Naive B cell (primary cell): ENCODE measurements at regions not wholly inside any gene's neighbourhood (a gene's known extent, or its start where the extent isn't known, plus 50 kb on each side); places are given as distances from the start of the nearest gene placed in this dataset.

Source experiments
- ATAC-seq, 2 donors: fragments of 150-1000 bp; cut with Tn5 transposase; 2 replicates each; pipeline ENCODE4 v1.10.0; 2021; ENCODE audit warnings: low read depth in 2 of 2, mild to moderate bottlenecking in 2 of 2, moderate library complexity in 2 of 2
- DNase-seq: peaks from one replicate; pipeline ENCODE4 v3.0.0; 2022
- H3K27ac Mint-ChIP-seq, 6 donors: one replicate each; pipeline ENCODE4 v1.8.0; 2020 to 2022; ENCODE audit warnings: mild to moderate bottlenecking in 6 of 6, mixed read lengths in 6 of 6, moderate library complexity in 5 of 6, inconsistent platforms in 2 of 6
- H3K27me3 Mint-ChIP-seq, 3 donors: one replicate each; pipeline ENCODE4 v1.8.0; 2021 to 2022; ENCODE audit warnings: mixed read lengths in 3 of 3, mild to moderate bottlenecking in 1 of 3
- H3K36me3 Mint-ChIP-seq, 2 donors: one replicate each; pipeline ENCODE4 v1.8.0; 2020 to 2022; ENCODE audit warnings: mixed read lengths in 2 of 2, inconsistent platforms in 1 of 2, mild to moderate bottlenecking in 1 of 2
- H3K4me1 Mint-ChIP-seq, 3 donors: one replicate each; pipeline ENCODE4 v1.8.0; 2020 to 2022; ENCODE audit warnings: mixed read lengths in 3 of 3, inconsistent platforms in 1 of 3, mild to moderate bottlenecking in 1 of 3, moderate library complexity in 1 of 3
- H3K4me3 Mint-ChIP-seq, 8 donors: one replicate each; pipeline ENCODE4 v1.8.0; 2020 to 2022; ENCODE audit warnings: mild to moderate bottlenecking in 8 of 8, mixed read lengths in 8 of 8, moderate library complexity in 8 of 8, inconsistent platforms in 2 of 8
- H3K9me3 Mint-ChIP-seq, 7 donors: one replicate each; pipeline ENCODE4 v1.8.0; 2020 to 2022; ENCODE audit warnings: mixed read lengths in 7 of 7, mild to moderate bottlenecking in 5 of 7, inconsistent platforms in 2 of 7, moderate library complexity in 1 of 7

- ATAC-seq, result no peak
- H3K4me3 Mint-ChIP-seq, result no peak overlapping the region
- H3K36me3 Mint-ChIP-seq, result peaks cover 0 to 14% of the 10 kb centered on the region in 2 donors
- peaks cover 5 to 16% (median 14%) of the 10 kb centered on the region in 3 donors for H3K27me3 Mint-ChIP-seq
- no peaks in the 10 kb centered on the region for H3K4me1 Mint-ChIP-seq
- peaks cover 6 to 25% (median 15%) of the 10 kb centered on the region in 7 donors for H3K9me3 Mint-ChIP-seq
- H3K27ac Mint-ChIP-seq, result no peak overlapping the region
- no peak for DNase-seq
Measured at GRCh38 chr22:47687346-47687655, 924.9 kb downstream of the TBC1D22A start.

- H3K27ac Mint-ChIP-seq, result no peak overlapping the region
- peaks cover 6 to 25% (median 15%) of the 10 kb centered on the region in 7 donors for H3K9me3 Mint-ChIP-seq
- H3K27me3 Mint-ChIP-seq, result peaks cover 5 to 16% (median 14%) of the 10 kb centered on the region in 3 donors
- H3K4me3 Mint-ChIP-seq, result no peak overlapping the region
- peaks cover 0 to 14% of the 10 kb centered on the region in 2 donors for H3K36me3 Mint-ChIP-seq
- ATAC-seq (no peak), DNase-seq (no peak)
- no peaks in the 10 kb centered on the region for H3K4me1 Mint-ChIP-seq
Measured at GRCh38 chr22:47686594-47687345, 924.3 kb downstream of the TBC1D22A start.

DNA sequence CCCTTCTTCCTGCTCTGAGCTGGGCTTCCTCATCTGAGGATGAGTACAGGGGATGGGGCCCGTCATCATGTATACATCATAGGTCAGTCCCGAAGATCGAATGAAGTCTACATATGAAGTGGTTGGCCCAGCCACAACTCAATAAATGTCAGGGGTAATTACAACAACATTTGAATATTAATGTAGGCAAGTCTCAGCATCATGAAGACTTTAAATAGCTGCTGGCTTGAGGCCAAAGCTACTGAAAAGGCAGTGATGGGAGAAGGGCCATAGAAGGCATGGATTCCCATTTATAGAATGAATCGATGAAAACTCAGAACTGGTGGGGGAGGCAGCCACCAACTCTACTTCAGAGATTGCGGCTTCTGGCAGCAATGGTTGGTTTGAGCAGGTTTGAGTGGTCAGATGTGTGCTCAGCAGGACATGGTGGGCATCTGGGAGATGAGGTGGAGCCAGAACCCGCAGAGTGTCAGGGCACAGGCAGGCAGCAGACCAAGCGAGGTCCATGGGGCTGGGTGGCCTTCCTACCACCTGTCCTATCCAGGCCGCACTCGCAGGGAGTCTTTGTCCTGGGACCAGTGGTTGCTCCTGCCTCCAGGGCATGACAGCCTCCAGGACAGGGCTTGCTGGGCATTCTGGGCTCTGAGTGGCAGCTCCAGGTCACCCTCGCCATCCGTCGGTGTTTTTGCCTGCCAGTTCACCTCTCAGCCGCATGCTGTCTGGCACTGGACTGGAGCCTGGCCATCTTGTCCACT, 919.1 kb downstream of the TBC1D22A start:
- DNase-seq (no peak), ATAC-seq (no peak)
- Mint-ChIP-seq H3K9me3 (peaks cover 8 to 28% (median 18%) of the 10 kb centered on the region in 7 donors), H3K36me3 (peaks cover 0 to 22% of the 10 kb centered on the region in 2 donors), H3K27ac (no peak overlapping the region), H3K4me3 (no peak overlapping the region), H3K4me1 (no peaks in the 10 kb centered on the region), H3K27me3 (peaks cover 11 to 15% (median 12%) of the 10 kb centered on the region in 3 donors)

- Mint-ChIP-seq H3K9me3 (peaks cover 2 to 16% (median 11%) of the 10 kb centered on the region in 7 donors), H3K36me3 (peaks cover 0 to 14% of the 10 kb centered on the region in 2 donors), H3K4me3 (no peak overlapping the region), H3K27me3 (peaks cover 6 to 10% (median 9%) of the 10 kb centered on the region in 3 donors), H3K4me1 (no peaks in the 10 kb centered on the region), H3K27ac (peak overlapping the region in 1 of 6 donors; percentile 49)
- ATAC-seq (no peak), DNase-seq (no peak)
Measured at GRCh38 chr22:47678636-47679287, 916.3 kb downstream of the TBC1D22A start.

DNA sequence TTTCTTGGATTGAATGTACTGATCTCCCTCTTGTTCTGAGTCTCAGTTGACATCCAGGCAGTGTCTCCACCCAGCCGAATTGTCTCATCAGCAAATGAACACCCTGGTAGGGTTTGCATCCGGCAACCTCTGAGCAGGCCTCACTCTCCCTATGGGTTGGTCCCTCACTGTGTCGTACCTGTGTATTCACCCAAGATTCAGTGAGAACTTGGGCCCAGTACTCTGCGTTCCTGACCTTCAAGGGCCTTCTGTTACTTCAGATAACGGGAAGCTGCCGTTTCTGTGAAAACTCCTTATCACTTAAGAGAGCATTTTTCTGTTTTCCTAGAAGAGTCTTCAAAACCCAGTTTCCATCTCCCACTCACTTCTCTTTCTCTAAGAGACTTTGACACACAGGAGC, 915.6 kb downstream of the TBC1D22A start:
- Mint-ChIP-seq H3K27me3 (peaks cover 5 to 9% (median 6%) of the 10 kb centered on the region in 3 donors), H3K27ac (no peak overlapping the region), H3K36me3 (peaks cover 0 to 8% of the 10 kb centered on the region in 2 donors), H3K4me3 (no peak overlapping the region), H3K9me3 (peaks cover 0 to 8% (median 5%) of the 10 kb centered on the region in 7 donors), H3K4me1 (no peaks in the 10 kb centered on the region)
- DNase-seq, result no peak
- ATAC-seq, result no peak

- peaks cover 5 to 9% (median 6%) of the 10 kb centered on the region in 3 donors for H3K27me3 Mint-ChIP-seq
- no peaks in the 10 kb centered on the region for H3K4me1 Mint-ChIP-seq
- ATAC-seq (no peak), DNase-seq (no peak)
- no peak overlapping the region for H3K4me3 Mint-ChIP-seq
- H3K36me3 Mint-ChIP-seq, result peaks cover 0 to 8% of the 10 kb centered on the region in 2 donors
- no peak overlapping the region for H3K27ac Mint-ChIP-seq
- H3K9me3 Mint-ChIP-seq, result peaks cover 0 to 8% (median 5%) of the 10 kb centered on the region in 7 donors
Measured at GRCh38 chr22:47676685-47677084, 914.2 kb downstream of the TBC1D22A start.

GRCh38 chr22:47674600-47674999, 912.1 kb downstream of the TBC1D22A start:
- Mint-ChIP-seq H3K27ac (no peak overlapping the region), H3K9me3 (peaks cover 1 to 8% (median 5%) of the 10 kb centered on the region in 7 donors), H3K4me1 (no peaks in the 10 kb centered on the region), H3K36me3 (peaks cover under 1 to 3% of the 10 kb centered on the region in 2 donors), H3K4me3 (no peak overlapping the region), H3K27me3 (peaks cover 1 to 4% (median 2%) of the 10 kb centered on the region in 3 donors)
- no peak for ATAC-seq
- DNase-seq, result no peak

- H3K9me3 Mint-ChIP-seq, result peaks cover 0 to 17% (median 8%) of the 10 kb centered on the region in 7 donors
Measured at GRCh38 chr22:47673557-47673956, 911.1 kb downstream of the TBC1D22A start.

DNA sequence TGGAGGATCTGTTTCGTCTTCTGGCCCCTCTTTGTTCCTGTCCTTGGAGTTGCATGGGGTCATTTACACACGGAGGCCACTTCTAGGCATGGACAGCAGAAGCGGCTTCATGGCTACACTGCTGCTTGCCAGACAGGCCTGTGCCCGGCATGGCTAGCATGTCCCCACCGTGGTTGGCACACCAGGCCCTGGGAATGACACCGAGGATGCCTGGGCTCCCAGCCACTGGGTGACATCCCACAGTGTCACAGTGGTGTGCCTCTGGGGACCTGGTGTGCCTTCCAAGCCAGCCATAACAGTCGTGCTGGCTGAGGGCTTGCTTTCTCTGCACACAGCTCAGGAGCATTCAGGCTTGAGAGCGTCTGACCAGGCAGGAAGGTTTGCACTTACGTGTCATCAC, 910.1 kb downstream of the TBC1D22A start:
- H3K9me3 Mint-ChIP-seq, result peaks cover 0 to 20% (median 8%) of the 10 kb centered on the region in 7 donors
- no peaks in the 10 kb centered on the region for H3K27me3 Mint-ChIP-seq
- H3K27ac Mint-ChIP-seq, result no peak overlapping the region
- DNase-seq, result no peak
- H3K4me3 Mint-ChIP-seq, result no peak overlapping the region
- no peak for ATAC-seq
- H3K36me3 Mint-ChIP-seq, result peaks cover 0 to 3% of the 10 kb centered on the region in 2 donors
- no peaks in the 10 kb centered on the region for H3K4me1 Mint-ChIP-seq

More at GRCh38 chr22:47673557-47673956, 911.1 kb downstream of the TBC1D22A start:
- ATAC-seq (no peak), DNase-seq (no peak)
- H3K4me3 Mint-ChIP-seq, result no peak overlapping the region
- no peaks in the 10 kb centered on the region for H3K27me3 Mint-ChIP-seq
- H3K27ac Mint-ChIP-seq, result peak overlapping the region in 1 of 6 donors; percentile 25
- no peaks in the 10 kb centered on the region for H3K4me1 Mint-ChIP-seq
- peaks cover 0 to 3% of the 10 kb centered on the region in 2 donors for H3K36me3 Mint-ChIP-seq

DNA sequence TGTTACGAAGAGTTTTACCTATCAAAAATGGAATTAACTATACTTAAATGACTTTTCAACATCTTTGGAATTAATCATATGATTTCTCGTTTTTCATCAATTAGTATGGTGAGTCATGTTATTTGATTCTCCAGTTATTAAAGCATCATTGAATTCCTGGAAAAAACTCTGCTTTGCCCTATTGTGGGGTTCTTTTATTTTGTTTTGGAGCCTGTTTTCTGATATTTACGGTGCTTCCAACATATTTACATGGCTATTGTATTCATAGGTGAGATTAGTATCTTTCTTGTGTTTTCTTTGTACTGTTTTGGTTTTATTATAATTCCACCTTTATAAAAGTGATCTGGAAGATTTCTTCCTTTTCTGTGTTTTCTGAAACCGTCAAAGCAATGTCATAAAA, 902.7 kb downstream of the TBC1D22A start:
- DNase-seq (no peak), ATAC-seq (no peak)
- Mint-ChIP-seq H3K27ac (no peak overlapping the region), H3K36me3 (peaks cover 0 to 3% of the 10 kb centered on the region in 2 donors), H3K9me3 (peaks cover 7 to 37% (median 12%) of the 10 kb centered on the region in 7 donors), H3K4me3 (no peak overlapping the region), H3K27me3 (peaks cover 0 to 11% (median 0%) of the 10 kb centered on the region in 3 donors), H3K4me1 (no peaks in the 10 kb centered on the region)

GRCh38 chr22:47663615-47664605, 901.5 kb downstream of the TBC1D22A start:
- peaks cover 2 to 25% (median 12%) of the 10 kb centered on the region in 7 donors for H3K9me3 Mint-ChIP-seq
- no peaks in the 10 kb centered on the region for H3K4me1 Mint-ChIP-seq
- H3K36me3 Mint-ChIP-seq, result no peaks in the 10 kb centered on the region
- H3K27ac Mint-ChIP-seq, result no peak overlapping the region
- peaks cover 0 to 11% (median 0%) of the 10 kb centered on the region in 3 donors for H3K27me3 Mint-ChIP-seq
- ATAC-seq (no peak), DNase-seq (no peak)
- H3K4me3 Mint-ChIP-seq, result no peak overlapping the region

- no peaks in the 10 kb centered on the region for H3K36me3 Mint-ChIP-seq
- DNase-seq (no peak), ATAC-seq (no peak)
- no peak overlapping the region for H3K4me3 Mint-ChIP-seq
- H3K27ac Mint-ChIP-seq, result no peak overlapping the region
- peaks cover 2 to 17% (median 8%) of the 10 kb centered on the region in 7 donors for H3K9me3 Mint-ChIP-seq
- H3K4me1 Mint-ChIP-seq, result no peaks in the 10 kb centered on the region
- H3K27me3 Mint-ChIP-seq, result peaks cover 0 to 11% (median 7%) of the 10 kb centered on the region in 3 donors
Measured at GRCh38 chr22:47659467-47660223, 897.2 kb downstream of the TBC1D22A start.
